GM21576 (cell line): ENCODE measurements at regions not wholly inside any gene's neighbourhood (a gene's known extent, or its start where the extent isn't known, plus 50 kb on each side); places are given as distances from the start of the nearest gene placed in this dataset.
A peak's percentile ranks its signal among the peaks of the same experiment; 100 is the strongest.
"Not testable (repeated sequence)": the region's sequence is repeated elsewhere in the genome, so short reads cannot be mapped to it uniquely, and the experiment has no call there.

ENCODE experiments used
- ATAC-seq: cut with Tn5 transposase; IDR thresholded peaks from one replicate; pipeline ENCODE4 v1.9.1; 2021; ENCODE audit warnings: mild to moderate bottlenecking, moderate library complexity; ENCODE audit not compliant: unreplicated experiment

- ATAC-seq, result no peak
These were observed 133.3 kb upstream of the PODXL start for GRCh38 chr7:131689662-131690234.

GRCh38 chr7:131688738-131689661 is 132.6 kb upstream of the PODXL start:
- no peak for ATAC-seq

GRCh38 chr7:131687296-131687695 is 130.9 kb upstream of the PODXL start:
- ATAC-seq, result no peak

- no peak for ATAC-seq
These were observed 130.4 kb upstream of the PODXL start for GRCh38 chr7:131686833-131687232.

- peak; percentile 84 for ATAC-seq
These were observed 127.2 kb upstream of the PODXL start for GRCh38 chr7:131683536-131684125.

- ATAC-seq, result no peak
These were observed 125.5 kb upstream of the PODXL start for GRCh38 chr7:131681961-131682360.

GRCh38 chr7:131679071-131679470 is 122.6 kb upstream of the PODXL start:
- not testable (repeated sequence) for ATAC-seq

GRCh38 chr7:131676850-131677249 is 120.4 kb upstream of the PODXL start:
- ATAC-seq, result not testable (repeated sequence)

GRCh38 chr7:131674131-131674530 is 117.7 kb upstream of the PODXL start:
- no peak for ATAC-seq

GRCh38 chr7:131673576-131673975 is 117.1 kb upstream of the PODXL start:
- ATAC-seq, result no peak

GRCh38 chr7:131670406-131670805 is 114.0 kb upstream of the PODXL start:
- ATAC-seq, result no peak

- ATAC-seq, result no peak
These were observed 111.3 kb upstream of the PODXL start for GRCh38 chr7:131667699-131668098.

GRCh38 chr7:131665021-131665420 is 108.6 kb upstream of the PODXL start:
- no peak for ATAC-seq

- ATAC-seq, result no peak
These were observed 108.1 kb upstream of the PODXL start for GRCh38 chr7:131664570-131664969.

- ATAC-seq, result not testable (repeated sequence)
These were observed 106.0 kb upstream of the PODXL start for GRCh38 chr7:131662301-131662873.

- ATAC-seq, result no peak
These were observed 101.5 kb upstream of the PODXL start for GRCh38 chr7:131657881-131658280.

GRCh38 chr7:131656980-131657723 is 100.7 kb upstream of the PODXL start:
- no peak for ATAC-seq

- ATAC-seq, result no peak
These were observed 99.4 kb upstream of the PODXL start for GRCh38 chr7:131655866-131656265.

- ATAC-seq, result no peak
These were observed 99.0 kb upstream of the PODXL start for GRCh38 chr7:131655447-131655846.

- no peak for ATAC-seq
These were observed 98.4 kb upstream of the PODXL start for GRCh38 chr7:131654668-131655326.

- no peak for ATAC-seq
These were observed 97.8 kb upstream of the PODXL start for GRCh38 chr7:131654249-131654558.
